Mucosa of gallbladder (tissue), 1 donor: ENCODE measurements at regions not wholly inside any gene's neighbourhood (a gene's known extent, or its start where the extent isn't known, plus 50 kb on each side); places are given as distances from the start of the nearest gene placed in this dataset.

Experiments
- DNase-seq: peaks from one replicate; pipeline ENCODE4 v3.0.0-alpha.2; 2020; ENCODE audit warnings: low spot score
- donor health status: DM: no; HTN: no; CAD: no.

DNA sequence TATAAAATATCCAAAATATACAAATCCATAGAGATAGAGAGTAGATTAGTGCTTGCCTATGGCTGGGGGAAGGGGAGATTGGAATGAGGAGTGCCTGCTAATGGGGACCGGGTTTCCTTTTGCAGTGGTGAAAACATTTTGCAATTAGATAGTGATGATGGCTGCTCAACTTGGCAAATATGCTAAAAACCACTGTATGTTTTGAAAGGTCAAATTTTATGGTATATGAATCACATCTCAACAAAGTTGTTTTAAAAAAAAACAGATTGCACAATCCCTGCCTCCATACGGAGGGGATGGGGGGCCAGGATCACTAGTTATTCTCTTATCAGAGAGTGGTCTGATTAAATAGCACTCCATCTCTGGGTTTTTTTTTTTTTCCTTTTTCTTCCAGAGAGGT is 76.9 kb upstream of the RIPOR2 start:
- DNase-seq, result no peak

DNA sequence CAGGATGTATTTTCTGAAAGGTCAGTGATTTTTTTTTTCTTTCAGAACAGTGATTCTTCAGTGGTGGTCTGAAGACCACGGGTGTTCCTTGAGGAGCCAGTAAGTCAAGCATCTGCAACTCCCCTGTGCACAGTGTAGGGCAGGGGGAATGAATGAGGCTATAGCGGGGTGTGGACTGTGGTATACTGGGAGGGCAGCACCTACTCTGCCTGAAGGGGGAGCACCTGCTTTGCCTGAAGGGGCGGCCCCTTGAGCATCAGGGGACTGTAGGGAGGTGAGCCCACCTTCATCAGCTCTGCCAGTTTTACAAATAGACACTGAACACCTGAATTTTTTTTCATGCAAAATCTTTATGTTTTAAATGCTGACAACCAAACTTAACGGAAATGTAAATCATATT is 77.5 kb upstream of the RIPOR2 start:
- no peak for DNase-seq

DNA sequence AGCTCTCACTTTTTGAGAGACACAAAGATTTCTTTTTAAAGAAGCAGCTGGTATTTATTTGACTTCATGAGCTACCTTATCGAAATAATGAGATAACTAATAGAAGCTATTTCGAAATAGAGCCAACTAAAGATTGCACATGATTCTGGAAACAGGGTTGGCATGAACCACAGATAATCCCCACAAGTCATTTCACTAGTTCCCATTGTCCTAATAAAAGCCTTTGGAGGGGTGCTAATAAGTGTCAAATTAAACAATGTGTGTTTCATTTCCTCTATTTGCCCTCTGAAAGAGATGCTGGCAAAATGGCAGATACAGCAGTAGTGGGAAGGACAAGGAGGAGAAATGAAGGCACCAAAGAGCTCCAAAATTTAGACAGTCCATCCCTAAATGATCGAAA is 78.6 kb upstream of the RIPOR2 start:
- DNase-seq, result no peak

DNA sequence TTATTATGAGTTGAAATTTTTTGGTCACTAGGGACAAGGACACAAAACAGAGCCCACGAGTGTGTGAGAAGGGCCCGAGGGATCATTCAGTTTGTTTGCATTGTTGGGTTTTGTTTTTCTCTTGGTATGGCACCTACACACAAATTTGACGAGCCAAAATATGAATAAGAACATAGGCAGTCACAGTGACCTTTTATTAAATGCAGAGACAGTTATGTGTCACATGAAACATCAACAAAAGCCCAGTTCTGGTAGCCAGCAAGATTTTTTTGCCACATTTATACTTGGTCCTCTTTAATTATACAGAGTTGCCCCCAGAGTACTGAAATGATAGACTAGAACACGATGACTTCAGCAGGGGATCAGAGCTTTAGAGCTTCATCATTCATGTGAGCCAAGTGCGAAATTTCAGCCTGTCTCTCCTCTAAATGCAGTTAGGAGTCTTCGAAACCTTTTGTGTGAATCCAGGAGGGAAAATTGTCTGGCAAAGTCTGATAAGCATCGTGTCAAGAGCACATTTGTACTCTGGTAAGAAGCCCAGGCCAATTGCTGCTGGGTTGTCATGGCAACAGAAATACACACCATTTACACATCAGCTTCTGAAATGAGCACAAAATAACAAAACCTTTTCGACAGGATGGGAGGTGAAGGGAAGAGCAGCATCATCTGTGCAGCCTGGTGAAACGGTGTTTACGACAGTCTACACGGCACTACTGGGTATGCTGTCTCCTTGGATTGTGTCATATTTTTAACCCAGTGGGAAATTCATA is 79.2 kb upstream of the RIPOR2 start:
- no peak for DNase-seq

DNA sequence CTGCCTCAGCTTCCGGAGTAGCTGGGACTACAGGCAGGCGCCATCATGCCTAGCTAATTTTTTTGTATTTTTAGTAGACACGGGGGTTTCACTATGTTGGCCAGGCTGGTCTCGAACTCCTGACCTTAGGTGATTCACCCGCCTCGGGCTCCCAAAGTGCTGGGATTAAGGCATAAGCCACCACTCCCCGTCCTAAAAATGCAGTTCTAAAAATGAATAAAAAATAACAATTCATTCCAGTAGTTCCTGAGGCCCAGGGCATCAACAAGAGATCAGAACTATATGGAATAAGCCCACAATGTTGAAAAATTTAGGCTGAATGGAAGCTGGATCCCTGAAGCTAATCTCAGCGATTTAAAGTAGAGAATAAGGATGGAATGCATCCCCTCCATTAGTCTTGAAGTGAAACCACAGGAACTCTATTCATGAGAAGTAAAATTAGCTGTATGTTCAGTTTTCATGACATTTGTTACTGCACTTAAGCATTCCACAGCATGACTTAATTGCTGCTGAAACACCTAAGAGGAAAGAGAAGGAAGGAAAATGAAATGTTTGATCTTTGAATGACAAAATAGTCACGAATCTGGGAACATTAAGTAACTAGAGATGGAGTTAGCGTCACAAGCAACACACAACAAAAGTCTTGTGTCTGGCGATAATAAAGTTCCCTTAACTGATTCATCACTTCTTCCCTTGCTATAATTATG is 80.4 kb upstream of the RIPOR2 start:
- no peak for DNase-seq

DNA sequence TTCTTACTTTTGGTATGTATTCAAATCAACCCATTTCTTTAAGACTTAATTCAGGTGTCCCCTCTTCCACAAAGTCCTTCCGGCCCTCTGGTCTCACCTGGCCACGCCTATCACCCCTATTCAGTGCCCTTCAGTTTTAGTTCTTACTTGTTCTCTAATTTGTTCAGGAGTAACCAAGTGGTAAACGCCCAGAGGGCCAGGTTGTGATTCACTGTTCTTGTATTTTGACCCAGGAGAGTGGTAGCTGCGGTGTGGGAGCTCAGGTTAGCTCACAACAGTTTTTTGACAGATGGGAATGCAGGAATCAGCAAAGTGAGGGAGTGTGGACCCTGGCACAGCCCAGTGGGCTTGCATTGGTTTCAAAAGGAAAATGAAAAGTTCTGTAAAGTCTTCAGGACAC is 81.7 kb upstream of the RIPOR2 start:
- DNase-seq, result no peak

DNA sequence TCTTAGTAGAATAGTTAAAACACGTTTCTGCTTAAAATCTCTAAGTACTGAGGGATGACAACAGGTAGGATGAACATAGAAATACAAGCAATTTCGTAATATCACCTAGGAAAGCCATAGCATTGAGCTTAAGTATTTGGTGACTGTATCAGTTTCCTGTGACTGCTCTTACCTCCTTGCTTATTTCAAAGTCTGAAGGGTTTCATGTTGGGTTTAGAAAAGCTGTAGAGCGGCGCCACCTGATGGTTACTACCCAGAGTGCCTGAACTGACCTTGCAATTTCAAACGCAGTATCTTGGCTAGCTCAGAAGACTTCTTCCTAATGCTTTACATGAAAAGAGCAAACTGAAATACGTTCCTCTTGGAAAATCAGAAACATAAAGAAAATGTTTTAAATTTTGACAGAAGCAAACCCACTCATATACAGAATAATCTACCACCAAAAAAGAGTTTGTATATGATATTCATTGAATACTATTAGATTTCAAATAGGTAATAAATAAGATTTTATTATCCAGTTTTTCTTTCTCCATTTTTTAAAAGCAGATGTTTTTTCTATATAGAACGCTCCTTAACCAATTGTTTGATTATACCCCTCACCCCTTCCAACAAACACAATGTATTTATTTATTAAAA is 82.3 kb upstream of the RIPOR2 start:
- DNase-seq, result peak; percentile 73

DNA sequence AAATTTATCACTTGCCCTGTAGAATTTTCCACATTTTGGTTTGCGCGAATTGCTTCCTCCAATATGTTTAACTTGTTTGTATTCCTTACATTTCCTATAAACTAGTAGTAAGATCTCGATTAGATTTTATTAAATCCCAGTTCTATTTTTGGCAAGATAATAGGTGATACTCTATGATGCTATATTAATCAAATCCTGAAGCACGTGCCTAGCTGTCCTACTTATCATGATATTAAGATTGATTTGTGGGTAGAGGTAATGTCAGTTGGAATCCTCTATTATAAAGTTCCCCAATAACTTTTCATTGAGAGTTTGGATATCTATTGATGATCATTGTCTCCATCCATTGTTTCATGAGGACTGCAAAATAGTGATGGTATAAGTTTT is 82.8 kb upstream of the RIPOR2 start:
- DNase-seq, result no peak

DNA sequence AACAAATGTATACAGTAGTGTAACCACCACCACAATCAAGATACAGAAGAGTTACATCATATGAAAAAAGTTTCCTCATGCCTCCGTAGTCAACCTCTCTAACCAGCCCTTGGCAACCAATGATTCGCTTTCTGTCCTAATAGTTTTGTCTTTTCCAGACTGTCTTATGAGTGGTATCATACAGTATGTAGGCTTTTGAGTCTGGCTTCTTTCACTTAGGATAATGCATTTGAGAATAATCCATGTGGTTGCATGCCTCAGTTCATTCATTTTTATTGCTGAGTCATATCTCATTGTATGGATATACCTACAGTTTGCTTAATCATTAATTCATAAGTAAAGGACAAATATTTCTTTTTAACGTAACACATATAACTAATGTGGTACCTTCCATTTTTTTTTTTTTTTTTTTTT is 86.4 kb upstream of the RIPOR2 start:
- DNase-seq, result no peak

DNA sequence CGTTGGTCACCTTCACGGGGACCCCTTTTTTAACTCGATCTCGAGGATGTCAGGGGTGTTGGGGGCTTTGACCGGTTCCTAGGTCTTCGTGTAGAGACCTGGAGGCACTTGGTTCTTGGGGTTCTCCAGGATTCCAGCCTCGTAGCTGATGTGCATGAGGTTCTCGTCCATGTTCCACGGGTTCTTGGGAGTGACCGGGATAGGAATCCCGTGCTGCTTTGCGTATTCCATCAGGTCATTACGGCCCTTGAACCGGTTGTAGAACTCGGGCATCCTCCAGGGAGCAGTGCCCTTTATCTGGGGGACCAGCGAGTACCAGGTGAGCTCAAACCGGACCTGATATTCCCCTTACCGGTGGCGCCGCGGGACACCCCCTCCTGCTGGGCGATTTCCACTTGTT is 88.0 kb upstream of the RIPOR2 start:
- DNase-seq, result no peak

DNA sequence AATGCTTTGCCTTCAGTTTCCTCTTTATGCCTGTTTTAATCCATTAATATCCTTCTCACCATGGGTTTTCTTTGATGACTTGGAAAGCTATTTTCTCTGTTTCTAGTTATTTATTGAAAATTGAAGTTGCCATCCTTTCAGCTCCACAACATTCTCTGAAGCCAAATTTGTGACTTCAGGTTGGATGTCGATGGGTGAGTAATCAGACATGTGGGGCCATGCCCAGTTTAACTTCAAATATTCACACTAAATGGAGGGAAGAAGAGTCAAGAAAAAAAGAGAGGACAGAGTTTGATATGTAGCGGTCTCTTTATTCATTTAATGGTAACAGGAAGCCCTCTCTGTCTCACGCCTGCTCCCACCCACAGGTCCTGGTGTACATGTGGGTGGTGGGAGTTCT is 89.1 kb upstream of the RIPOR2 start:
- no peak for DNase-seq

DNA sequence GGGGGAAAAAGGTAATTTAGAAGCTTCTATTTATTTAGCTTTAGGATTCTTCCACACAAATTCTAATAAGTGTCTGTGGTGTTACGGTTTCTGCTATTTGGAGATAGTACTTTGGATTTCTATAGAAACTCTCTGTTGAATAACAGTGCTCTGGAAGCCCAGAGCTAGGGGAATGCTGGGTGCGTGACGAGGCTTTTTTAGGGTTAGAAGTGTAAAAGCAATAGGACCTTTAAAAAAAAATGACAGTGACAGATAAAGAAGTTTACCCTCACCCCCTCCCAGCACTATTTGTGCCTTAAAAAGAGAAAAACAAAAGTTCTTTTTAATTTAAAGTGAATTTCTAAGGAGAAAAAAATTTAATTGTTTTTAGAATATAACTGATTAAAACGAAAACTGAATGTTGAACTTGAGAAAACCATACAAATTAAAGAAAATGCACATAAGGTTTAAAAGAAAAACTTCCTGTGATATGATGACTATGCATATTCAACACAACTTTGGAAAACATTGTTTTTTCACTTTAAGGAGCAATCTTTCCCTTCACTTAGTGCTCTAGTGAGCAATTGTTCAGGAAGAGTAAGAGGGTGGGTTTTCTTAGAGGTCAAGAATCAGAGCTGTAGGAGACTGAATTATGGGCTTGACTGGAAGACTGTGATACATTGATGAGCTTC is 89.6 kb upstream of the RIPOR2 start:
- no peak for DNase-seq

DNA sequence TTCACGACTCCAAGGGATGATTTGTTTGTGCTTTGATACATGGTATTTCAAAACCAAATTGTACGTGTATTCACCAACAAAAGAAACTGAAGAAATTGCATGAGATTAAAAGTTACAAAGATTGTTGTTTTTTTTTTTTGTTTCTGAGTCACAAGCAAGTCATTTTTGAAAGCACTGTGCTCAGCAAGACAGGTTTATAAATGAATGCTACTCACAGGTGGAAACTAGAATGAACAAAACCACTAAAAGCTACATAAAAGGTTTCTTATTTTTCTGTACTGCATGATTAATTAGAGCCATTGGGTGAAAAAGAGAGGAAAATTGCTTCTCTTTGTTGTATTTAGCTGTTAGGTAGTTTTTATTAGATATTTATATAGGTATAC is 90.2 kb upstream of the RIPOR2 start:
- no peak for DNase-seq

DNA sequence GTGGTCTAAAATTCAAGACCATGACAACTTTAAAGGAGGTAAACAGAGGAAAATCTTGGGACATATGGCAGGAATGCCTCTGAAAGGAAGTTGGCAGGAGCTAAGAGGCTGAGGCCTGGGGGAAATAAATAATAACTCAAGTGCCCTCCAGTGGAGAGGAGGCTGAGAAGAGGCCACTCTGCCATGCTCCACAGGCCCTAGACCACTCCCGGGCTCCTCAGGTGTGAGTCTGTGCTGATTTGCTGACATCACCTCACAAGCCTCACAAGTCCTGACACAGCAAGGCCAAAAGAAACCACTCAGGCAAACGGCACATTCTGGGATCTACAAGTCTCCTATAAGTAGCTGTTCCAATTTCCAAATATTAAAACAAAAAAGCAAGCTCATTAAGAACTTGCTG is 91.0 kb upstream of the RIPOR2 start:
- no peak for DNase-seq

DNA sequence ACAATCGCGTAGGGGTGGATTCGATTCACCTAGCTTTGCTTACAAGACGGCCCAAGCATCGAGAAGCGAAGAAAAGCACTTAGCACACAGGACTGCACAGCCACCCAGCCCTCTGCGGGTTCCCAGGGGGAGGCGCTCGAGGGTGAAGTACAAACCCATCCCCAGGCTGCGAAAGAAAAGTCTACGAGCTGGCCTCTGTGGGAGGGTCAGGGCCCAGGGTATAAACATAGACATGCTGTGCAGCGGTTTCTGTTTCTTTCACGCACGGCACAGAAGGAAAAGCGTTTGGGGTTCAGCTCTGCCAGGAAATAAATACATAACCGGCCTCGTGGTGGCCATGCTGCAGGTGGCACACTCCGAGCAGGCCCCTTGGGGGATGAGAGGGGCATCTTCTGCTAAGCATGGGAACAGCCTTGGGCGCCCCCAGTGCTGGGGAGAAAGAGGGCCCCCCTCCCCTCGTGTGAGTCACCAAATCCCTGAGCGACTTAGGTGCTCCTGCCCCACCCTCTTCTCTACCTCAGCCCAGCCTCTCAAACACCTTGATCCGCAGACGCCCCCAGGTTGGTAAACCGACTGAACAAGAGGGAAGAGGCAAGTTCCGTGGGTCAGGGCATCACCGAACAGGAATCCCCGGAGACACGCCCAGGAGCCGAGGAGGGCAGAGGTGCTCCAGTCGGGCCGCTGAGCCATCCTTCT is 91.6 kb upstream of the RIPOR2 start:
- peak; percentile 36 for DNase-seq

DNA sequence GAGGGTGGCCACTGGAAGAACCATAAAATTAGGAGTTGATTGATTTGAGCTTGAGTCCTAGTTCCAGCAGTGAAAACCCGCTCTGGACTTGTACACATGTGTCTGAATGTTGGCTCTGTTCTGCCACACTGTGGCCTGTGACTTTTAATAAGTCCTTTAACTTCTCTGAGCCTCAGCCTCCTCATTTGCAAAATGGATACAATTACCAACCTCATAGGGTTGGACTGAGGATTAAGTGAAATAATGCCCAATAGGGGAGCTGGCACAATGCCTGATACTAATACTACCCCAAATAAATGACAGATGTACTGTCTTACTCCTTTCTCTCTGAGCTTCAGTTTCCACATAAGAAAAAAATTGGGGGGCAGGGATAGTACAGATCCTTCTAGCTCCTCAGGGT is 92.6 kb upstream of the RIPOR2 start:
- DNase-seq, result no peak

DNA sequence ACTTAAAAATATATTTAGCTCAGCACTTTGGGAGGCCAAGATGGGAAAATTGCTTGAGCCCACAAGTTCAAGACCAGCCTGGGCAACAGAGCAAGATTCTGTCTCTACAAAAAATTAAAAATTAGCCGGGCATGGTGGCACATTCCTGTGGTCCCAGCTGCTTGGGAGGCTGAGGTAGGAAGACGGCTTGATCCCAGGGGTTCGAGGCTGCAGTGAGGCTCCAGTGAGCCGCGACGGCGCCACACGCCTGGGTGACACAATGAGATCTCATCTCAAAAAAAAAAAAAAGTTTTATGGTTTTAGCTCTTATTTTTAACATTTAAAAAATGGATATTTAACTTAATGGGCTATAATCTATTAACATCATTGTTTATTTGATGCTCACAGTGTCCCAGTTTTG is 97.2 kb upstream of the RIPOR2 start:
- no peak for DNase-seq

DNA sequence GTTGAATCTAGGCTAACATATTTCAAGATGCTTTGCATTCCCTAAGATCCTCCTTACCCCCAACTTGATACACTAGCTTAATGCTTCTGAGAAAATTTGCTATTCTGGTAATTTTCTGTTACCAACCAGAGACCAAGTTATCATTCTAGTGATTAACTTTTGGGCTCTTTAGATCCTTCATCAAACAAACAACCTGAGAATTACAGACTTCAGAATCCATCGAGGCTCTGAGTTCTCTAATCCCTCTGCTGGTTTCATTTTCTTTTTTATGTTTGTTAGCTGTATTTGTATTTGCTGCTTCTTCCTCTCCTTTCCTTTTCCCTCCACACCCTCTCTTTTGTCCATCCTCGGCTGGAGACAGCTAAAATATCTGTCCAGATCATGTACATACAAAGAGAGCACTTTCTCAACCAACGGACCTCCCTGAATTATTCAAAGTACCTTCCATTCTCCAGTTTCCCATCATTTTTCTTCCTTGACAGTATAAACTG is 98.7 kb upstream of the RIPOR2 start:
- DNase-seq, result no peak

DNA sequence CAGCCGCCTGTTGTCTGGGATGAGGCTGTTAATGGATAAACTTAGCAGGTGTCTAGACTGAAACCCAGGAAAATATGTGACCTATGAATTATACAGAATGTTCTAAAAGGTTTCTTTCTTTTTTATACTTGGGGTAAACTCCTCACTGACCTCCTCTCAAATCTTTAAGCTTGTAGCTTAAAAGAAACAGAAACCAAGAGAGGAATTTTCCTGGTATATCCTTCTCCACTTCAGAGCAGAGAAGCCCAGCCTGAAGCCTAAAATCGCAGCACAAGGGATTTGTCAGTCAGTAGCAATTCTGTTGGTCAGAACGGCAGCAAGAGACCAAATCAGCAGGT is 99.4 kb upstream of the RIPOR2 start:
- no peak for DNase-seq

DNA sequence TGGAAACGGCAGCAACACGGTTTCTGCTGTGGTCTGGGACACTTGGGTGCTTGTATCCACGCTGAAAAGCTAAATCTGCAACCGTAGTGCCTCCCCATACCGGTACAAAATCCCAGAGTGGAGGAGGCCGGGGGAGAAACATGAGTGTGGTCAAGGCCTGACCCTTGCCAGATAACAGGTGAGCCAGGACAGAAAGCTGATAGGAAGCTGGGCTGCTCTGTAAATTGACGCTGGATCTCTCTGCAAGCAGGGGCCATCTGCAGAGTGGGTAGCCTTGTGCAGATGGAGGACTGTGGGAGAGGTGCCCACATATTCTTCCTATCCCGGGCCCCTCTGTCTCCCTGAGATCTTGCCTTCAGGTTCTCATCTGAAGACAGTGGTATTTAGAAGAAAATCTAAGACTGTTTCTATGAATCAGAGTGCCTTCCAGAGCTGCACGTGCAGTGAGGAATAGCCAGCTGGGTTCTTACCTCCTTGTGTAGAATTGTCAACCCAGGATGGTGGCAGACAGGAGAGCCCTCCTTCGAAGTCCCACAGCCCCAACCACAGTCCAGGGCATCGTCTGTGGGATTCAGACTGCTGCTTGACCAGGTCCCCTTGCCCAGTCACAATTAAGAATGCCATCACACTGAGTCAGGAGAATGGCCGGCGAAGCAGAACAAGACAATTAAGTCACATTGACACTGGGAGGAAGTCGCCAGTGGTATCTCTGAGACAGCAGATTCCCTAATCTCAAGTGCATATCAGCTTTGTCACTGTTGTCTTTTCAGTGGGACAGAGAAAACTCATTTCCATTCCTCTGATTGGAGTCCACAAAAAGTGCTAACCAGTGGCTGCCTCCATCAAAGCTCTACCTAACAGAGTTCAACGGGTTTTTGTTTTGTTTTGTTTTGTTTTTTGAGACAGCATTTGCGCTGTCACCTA is 100.0 kb upstream of the RIPOR2 start:
- DNase-seq, result no peak

DNA sequence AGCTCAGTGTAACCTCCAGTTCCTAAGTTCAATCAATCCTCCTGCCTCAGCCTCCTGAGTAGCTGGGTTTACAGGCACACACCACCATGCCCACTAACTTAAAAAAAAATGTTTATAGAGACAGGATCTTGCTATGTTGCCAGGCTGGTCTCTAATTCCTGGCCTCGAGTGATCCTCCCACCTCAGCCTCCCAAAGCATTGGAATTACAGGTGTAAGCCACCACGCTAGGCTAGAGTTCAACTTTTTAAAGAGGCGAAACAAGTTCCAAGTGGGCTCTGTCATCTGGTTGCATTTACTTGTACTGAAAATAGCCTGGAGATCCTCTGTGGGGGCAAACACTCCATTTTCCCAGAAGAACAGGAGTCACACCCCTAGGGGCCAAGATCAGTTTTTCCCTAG is 100.7 kb upstream of the RIPOR2 start:
- no peak for DNase-seq
